BLaER1 (cell line): ENCODE measurements at regions not wholly inside any gene's neighbourhood (a gene's known extent, or its start where the extent isn't known, plus 50 kb on each side); places are given as distances from the start of the nearest gene placed in this dataset.

Source experiments
- H3K27ac ChIP-seq: shearing (Covaris generic); formaldehyde crosslinking; 2 replicates; pipeline ENCODE4 v1.8.1; 2022
- H3K27me3 ChIP-seq: shearing (Covaris generic); formaldehyde crosslinking; 2 replicates; pipeline ENCODE4 v1.8.1; 2022
- H3K36me3 ChIP-seq: shearing (Covaris generic); formaldehyde crosslinking; 2 replicates; pipeline ENCODE4 v1.8.1; 2022
- H3K4me1 ChIP-seq: shearing (Covaris generic); formaldehyde crosslinking; 2 replicates; pipeline ENCODE4 v1.8.1; 2022
- H3K4me2 ChIP-seq: shearing (Covaris generic); formaldehyde crosslinking; 2 replicates; pipeline ENCODE4 v1.8.1; 2022
- H3K4me3 ChIP-seq: shearing (Covaris generic); formaldehyde crosslinking; 2 replicates; pipeline ENCODE4 v1.8.1; 2022
- H3K9ac ChIP-seq: shearing (Covaris generic); formaldehyde crosslinking; 2 replicates; pipeline ENCODE4 v1.8.1; 2022
- H3K9me3 ChIP-seq: shearing (Covaris generic); formaldehyde crosslinking; 2 replicates; pipeline ENCODE4 v1.8.1; 2022
- H4K20me1 ChIP-seq: shearing (Covaris generic); formaldehyde crosslinking; 2 replicates; pipeline ENCODE4 v1.8.1; 2022
- Cebpa-rat ChIP-seq: shearing (Covaris generic); IDR thresholded peaks from 2 replicates; pipeline ENCODE4 v1.8.1; 2022

DNA sequence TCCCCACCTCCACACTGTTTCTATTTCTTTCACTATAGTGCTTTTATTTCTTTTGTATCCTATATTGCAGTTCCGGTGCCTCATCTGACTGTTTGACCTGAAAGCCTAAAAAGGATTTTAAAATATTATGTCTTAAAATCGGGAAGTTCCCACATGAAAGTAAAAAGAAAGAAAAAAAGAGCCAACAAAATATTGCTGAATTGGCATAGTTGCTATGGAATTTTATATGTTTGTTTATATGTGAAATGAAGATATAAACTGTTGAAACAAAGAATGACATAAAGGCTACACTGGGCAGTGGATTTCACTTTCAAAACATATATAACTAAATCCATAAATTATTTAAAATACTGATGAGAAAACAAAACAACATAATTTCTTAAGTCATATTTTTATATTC is 1383.7 kb downstream of the C4orf33 start:
- Histone ChIP-seq H3K4me3 (no peak overlapping the region), H3K36me3 (no peaks in the 10 kb centered on the region), H3K27me3 (no peaks in the 10 kb centered on the region), H4K20me1 (no peaks in the 10 kb centered on the region), H3K27ac (no peak overlapping the region), H3K4me2 (no peak overlapping the region), H3K9ac (no peak overlapping the region), H3K9me3 (no peaks in the 10 kb centered on the region), H3K4me1 (peaks cover 10% of the 10 kb centered on the region)
- no peak for TF ChIP-seq Cebpa-rat

DNA sequence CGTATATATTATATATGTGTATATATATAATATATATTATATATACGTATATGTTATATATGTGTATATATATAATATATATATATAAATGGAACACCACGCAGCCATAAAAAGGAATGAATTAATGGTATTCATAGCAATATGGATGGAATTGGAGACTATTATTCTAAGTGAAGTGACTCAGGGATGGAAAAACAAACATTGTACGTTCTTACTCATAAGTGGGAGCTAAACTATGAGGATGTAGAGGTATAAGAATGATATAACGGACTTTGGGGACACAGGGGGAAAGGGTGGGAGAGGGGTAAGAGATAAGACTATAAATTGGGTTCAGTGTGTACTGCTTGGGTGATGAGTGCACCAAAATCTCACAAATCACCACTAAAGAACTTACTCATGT is 1388.9 kb downstream of the C4orf33 start:
- Histone ChIP-seq H3K9me3 (no peaks in the 10 kb centered on the region), H3K4me3 (no peak overlapping the region), H4K20me1 (no peaks in the 10 kb centered on the region), H3K27me3 (no peaks in the 10 kb centered on the region), H3K4me1 (peaks cover 10% of the 10 kb centered on the region), H3K36me3 (no peaks in the 10 kb centered on the region), H3K9ac (no peak overlapping the region), H3K4me2 (no peak overlapping the region), H3K27ac (no peak overlapping the region)
- no peak for TF ChIP-seq Cebpa-rat

DNA sequence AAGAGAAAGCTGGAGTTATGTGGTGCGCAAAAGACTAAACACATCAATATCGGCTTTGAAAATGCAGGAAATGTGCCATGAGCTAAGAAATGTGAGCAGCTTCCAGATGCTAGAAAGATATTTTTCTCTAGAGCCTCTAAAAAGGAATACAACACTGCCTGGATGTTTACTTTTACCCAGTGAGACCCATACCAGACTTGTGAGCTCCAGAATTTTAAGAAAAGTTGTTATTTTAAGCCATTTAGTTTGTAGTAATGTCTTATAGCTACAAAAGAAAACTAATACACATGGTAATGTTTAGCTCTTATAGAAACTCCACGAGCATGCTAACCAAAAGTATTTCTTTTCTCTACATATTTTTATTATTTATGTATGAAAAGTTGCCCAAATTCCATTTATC is 1389.4 kb downstream of the C4orf33 start:
- no peak overlapping the region for H3K9ac ChIP-seq
- H3K9me3 ChIP-seq = no peaks in the 10 kb centered on the region
- no peaks in the 10 kb centered on the region for H4K20me1 ChIP-seq
- H3K36me3 ChIP-seq = no peaks in the 10 kb centered on the region
- H3K27me3 ChIP-seq = no peaks in the 10 kb centered on the region
- no peak overlapping the region for H3K4me3 ChIP-seq
- no peak for TF ChIP-seq Cebpa-rat
- H3K27ac ChIP-seq = no peak overlapping the region
- H3K4me2 ChIP-seq = no peak overlapping the region
- H3K4me1 ChIP-seq = peaks cover 10% of the 10 kb centered on the region

DNA sequence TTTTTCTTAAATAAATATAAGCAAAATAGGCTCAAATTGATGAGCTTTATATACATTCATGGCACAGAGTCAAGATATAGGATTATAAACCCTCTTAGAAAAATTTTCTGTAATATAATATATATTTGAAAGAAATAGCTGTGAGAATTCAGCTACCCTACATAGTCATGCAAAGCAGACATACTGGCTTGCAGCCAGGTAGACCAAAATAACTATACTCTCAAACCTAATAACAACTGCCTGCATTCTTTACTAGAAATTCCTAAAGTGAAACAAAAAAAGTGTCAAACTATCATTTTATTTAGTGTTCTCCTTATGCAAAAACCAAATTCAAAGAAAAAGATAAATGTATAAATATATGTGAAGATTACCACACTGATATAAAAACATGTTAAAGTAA is 1390.2 kb downstream of the C4orf33 start:
- Histone ChIP-seq H3K27me3 (no peaks in the 10 kb centered on the region), H3K9me3 (no peaks in the 10 kb centered on the region), H3K4me1 (peaks cover 8% of the 10 kb centered on the region), H3K9ac (no peak overlapping the region), H3K36me3 (no peaks in the 10 kb centered on the region), H3K4me2 (no peak overlapping the region), H4K20me1 (no peaks in the 10 kb centered on the region), H3K27ac (no peak overlapping the region), H3K4me3 (no peak overlapping the region)
- TF ChIP-seq Cebpa-rat = no peak

DNA sequence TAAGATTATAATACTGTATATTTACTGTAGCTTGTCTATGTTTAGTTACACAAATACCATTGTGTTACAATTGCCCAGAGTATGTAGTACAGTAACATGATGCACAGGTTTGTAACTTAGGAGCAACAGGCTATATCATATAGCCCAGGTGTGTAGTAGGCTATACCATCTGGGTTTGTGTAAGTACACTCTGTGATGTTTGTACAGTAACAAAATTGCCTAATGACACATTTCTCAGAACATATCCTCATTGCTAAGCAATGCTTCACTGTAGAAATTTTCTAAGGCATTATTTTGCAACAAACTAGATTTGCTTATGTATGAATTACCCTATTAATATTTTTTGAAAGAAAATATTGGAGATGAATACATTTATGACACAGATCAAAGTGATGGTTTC is 1390.9 kb downstream of the C4orf33 start:
- Histone ChIP-seq H3K4me2 (no peak overlapping the region), H3K27ac (no peak overlapping the region), H3K36me3 (no peaks in the 10 kb centered on the region), H3K27me3 (no peaks in the 10 kb centered on the region), H3K9me3 (peaks cover 5% of the 10 kb centered on the region), H3K4me3 (no peak overlapping the region), H3K9ac (no peak overlapping the region), H4K20me1 (no peaks in the 10 kb centered on the region), H3K4me1 (peaks cover 1% of the 10 kb centered on the region; the same call in 1 of the 2 replicates)
- no peak for TF ChIP-seq Cebpa-rat

DNA sequence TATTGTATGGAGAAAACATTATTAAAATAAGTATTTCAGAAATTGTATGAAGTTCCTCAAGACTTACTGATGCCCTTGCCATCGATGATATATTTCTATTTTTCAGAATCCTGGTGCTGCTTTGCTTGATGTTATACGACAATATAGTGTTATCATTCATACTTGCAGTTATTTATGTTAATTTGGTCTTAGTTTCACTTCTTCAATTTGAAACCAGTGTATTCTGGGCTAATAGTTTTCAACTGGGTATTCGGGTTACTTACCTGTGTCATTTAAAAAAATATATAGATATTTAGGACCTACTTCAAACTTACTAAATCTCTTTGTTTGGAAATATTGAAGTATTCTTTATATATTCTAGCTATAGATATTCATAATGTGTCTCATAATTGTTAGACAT is 1414.7 kb downstream of the C4orf33 start:
- H3K27me3 ChIP-seq = no peaks in the 10 kb centered on the region
- no peak for TF ChIP-seq Cebpa-rat
- H3K9me3 ChIP-seq = no peaks in the 10 kb centered on the region

DNA sequence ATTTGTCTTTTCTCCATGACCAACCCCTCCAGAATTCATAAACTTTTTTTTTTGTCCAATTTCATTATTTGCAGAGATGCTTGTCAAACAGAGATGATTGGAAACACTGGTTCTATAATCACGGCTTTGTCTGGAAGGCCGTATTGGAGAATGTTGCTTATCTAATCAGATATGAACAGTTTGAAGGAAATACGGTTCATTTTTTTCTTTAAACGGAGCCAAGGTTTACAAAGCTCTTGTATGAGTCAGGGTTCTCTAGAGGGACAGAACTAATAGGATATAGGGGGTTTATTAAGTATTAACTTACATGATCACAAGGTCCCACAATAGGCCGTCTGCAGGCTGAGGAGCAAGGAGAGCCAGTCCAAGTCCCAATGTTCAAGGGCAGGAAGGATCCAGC is 1415.8 kb downstream of the C4orf33 start:
- Histone ChIP-seq H3K9ac (no peak overlapping the region), H3K9me3 (no peaks in the 10 kb centered on the region), H3K27me3 (no peaks in the 10 kb centered on the region), H4K20me1 (no peaks in the 10 kb centered on the region), H3K4me3 (no peak overlapping the region), H3K27ac (no peak overlapping the region), H3K4me1 (no peaks in the 10 kb centered on the region), H3K4me2 (no peak overlapping the region), H3K36me3 (no peaks in the 10 kb centered on the region)
- TF ChIP-seq Cebpa-rat = no peak

More for the DNA sequence above, 1414.7 kb downstream of the C4orf33 start:
- no peak overlapping the region for H3K27ac ChIP-seq
- no peak overlapping the region for H3K4me2 ChIP-seq
- H3K4me3 ChIP-seq = no peak overlapping the region
- H3K4me1 ChIP-seq = no peaks in the 10 kb centered on the region
- no peak overlapping the region for H3K9ac ChIP-seq
- no peaks in the 10 kb centered on the region for H4K20me1 ChIP-seq
- no peaks in the 10 kb centered on the region for H3K36me3 ChIP-seq

DNA sequence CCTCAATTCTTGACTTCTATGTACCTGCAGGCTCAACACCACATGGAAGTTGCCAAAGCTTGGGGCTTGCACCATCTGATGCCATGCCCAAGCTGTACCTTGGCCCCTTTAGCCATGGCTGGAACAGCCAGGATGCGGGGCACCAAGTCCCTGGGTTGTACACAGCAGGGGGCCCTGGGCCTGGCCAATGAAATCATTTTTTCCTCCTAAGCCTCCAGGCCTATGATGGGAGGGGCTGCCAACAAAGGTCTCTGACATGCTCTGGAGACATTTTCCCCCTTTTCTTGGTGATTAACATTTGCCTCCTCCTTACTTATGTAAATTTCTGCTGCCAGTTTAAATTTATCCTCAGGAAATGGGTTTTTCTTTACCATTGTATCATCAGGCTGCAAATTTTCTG is 1428.1 kb downstream of the C4orf33 start:
- Histone ChIP-seq H3K9me3 (peaks cover 27% of the 10 kb centered on the region), H3K27ac (no peak overlapping the region), H4K20me1 (no peaks in the 10 kb centered on the region), H3K27me3 (no peaks in the 10 kb centered on the region), H3K9ac (no peak overlapping the region), H3K4me1 (no peaks in the 10 kb centered on the region), H3K36me3 (no peaks in the 10 kb centered on the region), H3K4me2 (no peak overlapping the region), H3K4me3 (no peak overlapping the region)
- TF ChIP-seq Cebpa-rat = no peak

DNA sequence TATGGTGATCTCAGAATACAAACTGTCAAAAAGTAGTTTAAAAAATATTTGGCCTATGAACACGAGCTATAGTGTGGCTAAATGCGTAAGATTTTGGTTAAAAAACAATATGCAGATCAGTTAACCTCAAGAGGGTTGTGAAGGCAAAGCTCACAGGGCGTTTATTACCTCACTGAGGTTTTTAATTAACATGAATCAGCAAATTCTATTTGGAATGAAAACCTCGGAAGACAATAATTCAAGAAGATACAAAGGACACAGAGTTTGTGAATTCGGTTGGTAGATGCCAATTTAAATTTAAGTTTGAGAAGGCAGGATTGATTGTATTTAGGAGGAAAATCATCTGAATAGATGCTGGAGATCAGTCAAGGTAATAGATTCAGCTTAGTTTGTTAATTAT is 1434.6 kb downstream of the C4orf33 start:
- no peak overlapping the region for H3K4me3 ChIP-seq
- no peaks in the 10 kb centered on the region for H3K36me3 ChIP-seq
- no peaks in the 10 kb centered on the region for H3K9me3 ChIP-seq
- H3K27ac ChIP-seq = no peak overlapping the region
- H3K4me2 ChIP-seq = no peak overlapping the region
- H3K4me1 ChIP-seq = no peaks in the 10 kb centered on the region
- no peak overlapping the region for H3K9ac ChIP-seq
- TF ChIP-seq Cebpa-rat = no peak
- no peaks in the 10 kb centered on the region for H4K20me1 ChIP-seq
- no peaks in the 10 kb centered on the region for H3K27me3 ChIP-seq

DNA sequence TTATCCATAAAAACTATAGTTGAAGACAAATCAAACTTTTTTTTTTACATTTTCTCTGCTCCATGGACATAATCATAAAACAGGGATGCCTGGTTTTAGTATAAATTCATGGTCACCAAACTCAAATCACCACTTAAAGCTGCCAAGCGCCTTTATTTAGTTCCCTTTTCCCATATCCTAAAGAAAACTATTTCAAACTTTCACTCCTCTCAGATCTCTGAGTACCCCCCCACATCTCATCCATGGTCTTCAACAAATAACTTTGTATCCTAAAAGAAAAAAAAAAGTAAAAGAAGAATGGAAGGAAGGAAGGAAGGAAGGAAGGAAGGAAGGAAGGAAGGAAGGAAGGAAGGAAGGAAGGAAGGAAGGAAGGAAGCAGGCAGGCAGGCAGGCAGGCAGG is 1438.7 kb downstream of the C4orf33 start:
- no peak overlapping the region for H3K9ac ChIP-seq
- no peaks in the 10 kb centered on the region for H3K36me3 ChIP-seq
- no peaks in the 10 kb centered on the region for H3K9me3 ChIP-seq
- no peaks in the 10 kb centered on the region for H3K27me3 ChIP-seq
- no peak for TF ChIP-seq Cebpa-rat
- no peaks in the 10 kb centered on the region for H3K4me1 ChIP-seq
- H3K4me2 ChIP-seq = no peak overlapping the region
- no peak overlapping the region for H3K27ac ChIP-seq
- H4K20me1 ChIP-seq = no peaks in the 10 kb centered on the region
- no peak overlapping the region for H3K4me3 ChIP-seq

DNA sequence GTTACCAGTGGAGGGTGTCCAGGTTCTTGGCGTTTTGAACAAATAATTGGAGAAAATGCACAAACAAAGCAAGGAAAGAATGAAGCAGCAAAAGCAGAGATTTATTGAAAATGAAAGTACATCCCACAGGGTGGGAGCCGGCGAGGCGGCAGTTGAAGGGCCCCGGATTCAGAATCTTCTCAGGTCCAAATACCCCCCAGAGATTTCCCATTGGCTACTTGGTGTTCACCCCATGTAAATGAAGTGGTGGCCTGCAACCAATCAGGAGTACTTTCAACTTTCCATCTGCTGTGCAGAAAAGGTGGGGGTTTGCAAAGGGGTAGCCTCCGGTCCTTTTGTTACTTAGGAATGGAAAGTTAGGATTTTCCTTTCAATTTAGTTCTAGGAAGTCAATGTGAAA is 1447.0 kb downstream of the C4orf33 start:
- Histone ChIP-seq H3K4me2 (no peak overlapping the region), H3K9ac (no peak overlapping the region), H3K9me3 (no peaks in the 10 kb centered on the region), H3K4me1 (no peaks in the 10 kb centered on the region), H3K27me3 (no peaks in the 10 kb centered on the region), H4K20me1 (no peaks in the 10 kb centered on the region), H3K4me3 (no peak overlapping the region), H3K27ac (no peak overlapping the region), H3K36me3 (no peaks in the 10 kb centered on the region)
- no peak for TF ChIP-seq Cebpa-rat
